Globus pallidus (tissue), 1 donor: ENCODE measurements at regions not wholly inside any gene's neighbourhood (a gene's known extent, or its start where the extent isn't known, plus 50 kb on each side); places are given as distances from the start of the nearest gene placed in this dataset.

ENCODE experiments used
- DNase-seq: peaks from one replicate; pipeline ENCODE4 v3.0.0-alpha.2; 2015; ENCODE audit warnings: low spot score

GRCh38 chr3:41041462-41041861 is 157.8 kb upstream of the CTNNB1 start:
- no peak for DNase-seq

DNA sequence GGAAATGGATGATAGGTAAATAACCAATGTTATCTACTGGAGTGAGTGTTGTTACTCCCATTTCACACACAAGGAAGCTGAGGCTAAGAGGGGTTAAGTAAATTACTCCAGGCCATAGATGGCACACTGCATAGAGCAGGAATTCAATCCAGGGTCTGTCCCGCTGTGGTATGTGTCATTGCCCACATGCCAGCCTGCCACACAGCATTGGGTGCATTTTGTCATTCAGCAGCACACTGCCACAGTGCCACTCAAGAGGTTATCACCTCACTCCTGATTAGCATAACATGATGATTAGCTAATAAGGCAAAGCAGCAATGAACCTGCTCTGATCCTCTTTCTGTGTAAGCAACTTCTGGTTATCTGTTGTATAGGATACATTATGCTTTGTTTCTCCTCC is 157.4 kb upstream of the CTNNB1 start:
- DNase-seq = no peak

- no peak for DNase-seq
These were observed 154.8 kb upstream of the CTNNB1 start for GRCh38 chr3:41044523-41044922.

DNA sequence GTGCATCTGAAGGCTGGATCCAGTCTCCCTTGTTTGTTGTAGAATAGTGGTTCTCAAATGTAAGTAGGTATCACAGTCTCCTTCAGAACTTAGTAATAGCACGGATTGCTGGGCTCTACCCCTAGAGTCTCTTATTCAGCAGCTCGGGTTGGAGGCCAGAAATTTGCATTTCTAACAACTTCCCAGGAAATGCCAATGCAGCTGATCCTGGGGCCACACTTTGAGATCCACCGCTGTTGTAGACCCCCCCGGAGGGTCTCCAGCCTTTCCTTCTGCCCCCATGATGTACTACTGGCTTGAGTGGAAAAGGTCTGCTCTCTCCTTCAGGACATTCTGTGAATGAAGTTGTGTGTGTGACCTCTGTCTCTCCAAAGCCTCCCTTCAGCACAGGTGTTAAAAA is 153.8 kb upstream of the CTNNB1 start:
- no peak for DNase-seq

DNA sequence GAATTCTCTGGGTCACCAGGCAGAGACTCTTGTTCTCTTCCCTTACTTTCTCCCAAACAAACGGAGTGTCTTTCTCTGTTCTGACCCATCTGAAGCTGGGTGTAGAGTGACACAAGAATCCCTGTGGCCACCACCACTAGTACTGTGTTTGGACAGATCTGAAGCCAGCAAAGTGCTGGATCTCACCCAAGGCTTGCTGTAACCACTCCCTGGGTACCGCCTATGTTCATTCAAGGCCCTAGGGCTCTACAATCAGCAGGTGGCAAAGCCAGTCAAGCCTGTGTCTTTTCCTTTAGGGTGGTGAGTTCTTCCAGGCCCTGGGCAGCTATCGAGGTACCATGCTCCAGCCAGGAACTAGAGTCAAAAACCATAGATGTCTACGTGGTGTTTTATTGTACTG is 149.2 kb upstream of the CTNNB1 start:
- no peak for DNase-seq

GRCh38 chr3:41053220-41053619 is 146.1 kb upstream of the CTNNB1 start:
- no peak for DNase-seq

DNA sequence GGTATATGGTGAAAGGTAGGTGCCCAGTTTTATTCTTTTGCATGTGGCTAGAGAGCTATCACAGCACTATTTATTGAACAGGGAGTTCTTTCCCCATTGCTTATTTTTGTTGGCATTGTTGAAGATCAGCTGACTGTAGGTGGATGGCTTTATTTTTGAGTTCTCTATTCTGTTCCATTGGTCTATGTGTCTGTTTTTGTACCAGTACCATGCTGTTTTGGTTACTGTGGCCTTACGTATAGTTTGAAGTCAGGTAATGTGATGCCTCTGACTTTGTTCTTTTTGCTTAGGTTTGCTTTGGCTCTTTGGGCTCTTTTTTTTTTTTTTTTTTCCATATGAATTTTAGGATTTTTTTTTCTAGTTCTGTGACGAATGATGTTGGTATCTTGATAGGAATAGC is 139.2 kb upstream of the CTNNB1 start:
- no peak for DNase-seq

- no peak for DNase-seq
These were observed 135.2 kb upstream of the CTNNB1 start for GRCh38 chr3:41064070-41064469.

GRCh38 chr3:41064526-41064925 is 134.8 kb upstream of the CTNNB1 start:
- DNase-seq = no peak

- DNase-seq = no peak
These were observed 134.0 kb upstream of the CTNNB1 start for GRCh38 chr3:41065340-41065739.

DNA sequence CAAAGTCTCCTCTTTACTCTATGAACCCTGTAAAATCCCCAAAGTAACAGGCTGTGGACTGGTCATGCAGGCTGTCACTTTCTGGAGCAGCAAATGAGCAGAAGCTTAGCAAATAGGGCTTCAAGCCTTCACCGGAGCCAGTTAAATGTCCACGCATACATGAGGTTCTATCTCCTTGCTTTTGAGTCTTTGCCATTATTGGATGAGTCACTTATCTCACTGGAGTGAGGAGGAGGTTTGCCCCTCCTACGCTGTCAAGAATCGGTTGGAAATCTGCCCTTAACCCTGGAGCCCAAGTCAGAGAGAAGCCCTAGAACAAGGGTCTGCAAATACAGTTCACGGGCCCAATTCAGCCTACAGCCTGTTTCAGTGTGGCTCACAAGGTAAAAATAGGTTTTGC is 126.1 kb upstream of the CTNNB1 start:
- no peak for DNase-seq

DNA sequence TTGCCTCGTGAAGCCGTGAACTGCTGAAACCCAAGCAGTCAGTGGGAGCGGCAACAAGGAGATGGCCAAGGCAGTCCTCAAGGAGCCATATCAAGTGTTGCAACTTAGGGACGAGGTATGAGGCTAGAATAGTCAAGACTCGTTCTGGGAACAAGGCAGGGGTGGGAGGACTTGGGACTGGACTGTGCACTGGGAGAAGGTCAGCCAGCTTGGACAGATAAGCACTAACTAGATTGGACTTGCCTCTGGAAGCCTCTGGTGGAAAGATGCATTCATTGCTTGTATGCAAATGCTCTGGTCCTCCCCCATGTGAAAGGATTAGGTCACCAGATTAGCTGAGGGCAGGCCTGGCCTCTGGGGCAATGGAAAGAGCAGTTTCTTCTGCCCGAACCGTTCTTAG is 123.3 kb upstream of the CTNNB1 start:
- DNase-seq = no peak

DNA sequence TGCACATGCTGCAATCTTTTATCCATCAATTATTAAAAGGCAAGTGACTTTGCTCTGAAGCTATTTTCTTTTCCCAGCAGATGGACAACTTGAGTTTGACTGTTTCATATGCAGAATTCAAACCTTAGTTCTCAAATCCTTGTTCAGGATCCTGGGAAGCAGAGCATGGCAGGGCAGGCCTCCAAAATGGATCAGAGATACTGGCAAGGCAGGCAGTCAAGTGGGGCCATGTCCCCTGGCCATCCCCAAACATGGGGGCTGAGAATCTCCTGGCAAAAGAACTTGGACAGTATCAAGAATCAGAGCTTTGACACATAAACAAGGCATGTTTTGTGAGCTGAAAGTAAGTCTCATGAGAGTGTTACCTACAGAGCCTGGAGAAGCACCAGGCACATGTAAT is 122.9 kb upstream of the CTNNB1 start:
- no peak for DNase-seq

DNA sequence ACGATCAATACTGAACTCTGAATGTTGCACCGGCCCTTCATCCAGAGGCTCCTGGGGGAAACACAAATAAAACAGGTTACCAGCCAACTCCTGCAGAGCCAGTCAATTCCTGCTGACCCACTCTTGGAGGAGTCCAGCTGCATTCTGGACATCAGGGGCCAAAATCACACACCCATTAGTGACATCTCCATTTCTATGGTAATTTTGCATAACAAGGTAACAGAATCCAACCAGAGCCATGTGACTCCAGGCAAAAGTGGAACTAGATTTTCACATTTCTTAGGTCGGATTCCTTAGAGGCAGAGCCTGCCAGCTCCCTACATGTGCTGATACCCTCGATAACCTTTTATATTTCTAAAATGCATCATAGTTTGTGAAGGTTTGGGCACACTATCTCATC is 119.2 kb upstream of the CTNNB1 start:
- DNase-seq = no peak

DNA sequence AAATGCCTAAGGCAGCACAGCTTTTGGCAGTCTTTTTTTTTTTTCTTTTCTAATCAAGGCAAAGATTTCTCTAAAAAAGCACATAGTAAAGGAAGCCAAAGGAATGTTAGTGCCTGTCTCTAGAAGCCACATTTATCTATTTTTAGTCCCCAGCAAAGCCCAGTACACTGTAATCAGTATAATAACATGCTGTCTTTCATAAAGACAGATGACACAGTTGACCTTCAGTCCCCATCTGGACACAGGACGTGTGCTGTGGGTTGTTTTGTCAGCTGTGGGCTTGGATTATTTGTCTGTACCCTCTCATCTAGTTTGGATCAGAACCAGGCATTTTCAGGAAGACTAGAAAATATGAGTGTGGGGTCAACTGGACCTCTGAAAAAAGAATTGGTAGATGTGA is 110.4 kb upstream of the CTNNB1 start:
- DNase-seq = no peak

GRCh38 chr3:41089566-41089965 is 109.7 kb upstream of the CTNNB1 start:
- DNase-seq = no peak

DNA sequence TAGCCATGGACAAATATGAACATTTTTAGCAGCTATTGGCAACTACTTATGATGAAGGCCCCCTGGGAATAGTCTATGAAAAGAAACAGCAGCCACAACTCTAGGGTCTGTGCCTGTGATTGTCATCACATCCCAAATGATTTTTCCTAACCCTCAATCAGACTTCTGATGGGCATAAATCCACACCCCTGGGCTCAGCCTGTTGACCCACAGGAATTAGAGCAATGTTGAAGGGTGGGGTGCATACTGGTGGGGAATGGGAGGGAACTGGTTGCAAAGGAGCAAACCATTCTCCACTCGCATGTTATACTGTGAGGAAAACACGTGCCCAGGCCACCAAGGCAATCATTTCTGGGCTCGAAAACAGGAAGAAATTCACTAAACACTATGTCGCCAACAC is 106.5 kb upstream of the CTNNB1 start:
- no peak for DNase-seq

- no peak for DNase-seq
These were observed 105.8 kb upstream of the CTNNB1 start for GRCh38 chr3:41093476-41093875.

GRCh38 chr3:41094351-41094750 is 105.0 kb upstream of the CTNNB1 start:
- no peak for DNase-seq

DNA sequence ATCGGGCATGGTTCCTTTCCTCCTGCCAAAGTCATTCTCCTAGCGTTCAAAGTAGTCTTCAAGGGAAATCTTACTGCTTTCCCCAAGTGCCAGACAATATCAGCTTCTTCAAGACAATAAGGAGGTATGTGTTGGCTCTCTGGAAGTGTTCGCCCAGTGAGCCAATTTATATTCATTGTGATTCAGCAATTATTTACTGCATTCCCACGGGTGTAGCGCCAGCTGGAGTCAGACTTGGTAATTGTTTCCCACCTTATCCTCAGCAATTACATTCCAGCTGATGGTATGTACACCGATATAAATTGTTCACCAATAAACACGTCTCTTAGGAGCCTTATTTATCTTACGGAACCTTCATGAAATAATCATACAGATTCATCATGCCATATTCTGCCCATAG is 103.6 kb upstream of the CTNNB1 start:
- no peak for DNase-seq

- no peak for DNase-seq
These were observed 101.3 kb upstream of the CTNNB1 start for GRCh38 chr3:41097896-41098496.

DNA sequence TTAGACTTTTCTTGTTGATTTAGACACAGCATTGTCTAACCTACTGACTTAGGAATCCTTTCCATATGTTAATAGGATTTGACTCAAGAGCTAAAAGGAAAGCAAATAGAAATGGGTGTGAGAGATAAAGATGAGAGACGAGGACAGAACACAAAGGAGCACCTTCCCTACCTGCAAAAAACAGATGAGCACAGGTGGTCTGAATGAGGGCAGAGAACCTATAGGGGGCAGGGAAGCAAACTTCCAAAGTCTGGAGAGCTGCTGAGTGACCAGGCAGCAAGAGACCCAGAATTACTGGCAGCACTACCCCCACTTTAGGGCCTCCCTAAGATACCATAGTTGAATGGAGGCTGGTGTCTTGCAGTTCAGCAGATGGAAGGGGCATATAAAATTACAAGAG is 98.1 kb upstream of the CTNNB1 start:
- DNase-seq = no peak

DNA sequence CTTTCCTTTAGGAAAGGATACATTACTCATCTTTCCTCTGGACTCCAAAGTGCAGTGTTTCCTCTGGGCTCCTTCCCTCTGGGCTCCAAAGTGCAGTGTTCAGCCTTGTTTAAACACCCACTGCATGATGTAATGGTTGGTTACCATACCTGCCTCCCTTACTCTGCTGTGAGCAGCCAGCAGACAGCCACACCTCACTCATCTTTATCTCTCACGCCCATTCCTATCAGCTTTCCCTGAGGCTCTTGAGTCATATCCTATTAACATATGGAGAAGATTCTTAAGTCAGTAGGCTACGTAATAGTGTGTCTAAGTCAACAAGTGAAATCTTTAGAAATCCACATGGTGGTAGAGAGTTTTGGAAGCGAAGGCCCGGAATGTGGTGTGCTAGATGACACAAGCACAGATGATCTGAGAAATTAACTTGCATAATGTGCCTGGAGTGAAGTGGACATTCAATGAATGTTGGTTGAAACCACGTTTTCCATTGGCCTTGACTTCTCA is 97.2 kb upstream of the CTNNB1 start:
- no peak for DNase-seq

GRCh38 chr3:41102750-41103149 is 96.6 kb upstream of the CTNNB1 start:
- no peak for DNase-seq

DNA sequence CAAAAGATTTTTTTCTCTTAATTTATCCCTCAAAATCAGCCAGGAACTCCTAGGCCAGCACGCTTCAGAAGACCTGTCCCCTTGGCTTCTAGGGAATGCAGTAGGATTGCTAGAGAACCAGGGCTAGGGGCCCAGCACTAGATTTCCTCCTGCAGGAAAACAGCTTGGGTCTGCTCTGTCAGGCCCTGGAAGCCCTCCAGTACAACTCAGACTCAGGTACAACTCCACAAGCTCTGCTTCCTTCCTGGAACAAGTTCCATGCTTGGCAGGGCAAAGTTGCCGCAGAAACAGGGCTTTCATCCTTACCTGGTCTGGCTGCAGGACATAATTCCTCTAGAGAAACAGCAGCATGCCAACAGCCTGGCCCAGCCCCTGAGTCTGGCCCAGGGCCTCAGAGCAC is 96.1 kb upstream of the CTNNB1 start:
- no peak for DNase-seq
